Progenitor cell of endocrine pancreas (in vitro differentiated cells): ENCODE measurements at regions not wholly inside any gene's neighbourhood (a gene's known extent, or its start where the extent isn't known, plus 50 kb on each side); places are given as distances from the start of the nearest gene placed in this dataset.

Experiments
- DNase-seq: peaks from one replicate; pipeline ENCODE4 v3.0.0; 2021; ENCODE audit warnings: low spot score; ENCODE audit not compliant: unreplicated experiment
- H3K27ac Mint-ChIP-seq: 2 replicates; pipeline ENCODE4 v1.8.0; 2021; ENCODE audit warnings: mild to moderate bottlenecking, moderate library complexity, mixed read lengths
- H3K27me3 Mint-ChIP-seq: 2 replicates; pipeline ENCODE4 v1.8.0; 2021; ENCODE audit warnings: mixed read lengths
- H3K36me3 Mint-ChIP-seq: 2 replicates; pipeline ENCODE4 v1.8.0; 2022; ENCODE audit warnings: mixed read lengths; ENCODE audit not compliant: insufficient read depth
- H3K4me1 Mint-ChIP-seq: 2 replicates; pipeline ENCODE4 v1.8.0; 2021; ENCODE audit warnings: low read depth, mixed read lengths
- H3K4me3 Mint-ChIP-seq: 2 replicates; pipeline ENCODE4 v1.8.0; 2021; ENCODE audit warnings: low read depth, mild to moderate bottlenecking, moderate library complexity, mixed read lengths
- H3K9me3 Mint-ChIP-seq: 2 replicates; pipeline ENCODE4 v1.8.0; 2021; ENCODE audit warnings: low read depth, mixed read lengths
- TF ChIP-seq, protein P1 (sequence below): fragments of 200-600 bp; sonication (generic); IDR thresholded peaks from one replicate; pipeline ENCODE4 v1.5.0; 2021; ENCODE audit warnings: antibody characterized with exemption, mild to moderate bottlenecking; ENCODE audit not compliant: unreplicated experiment

GRCh38 chr6:3518356-3519190 lies 61.7 kb upstream of the SLC22A23 start:
- Mint-ChIP-seq H3K4me1 (peaks cover 1% of the 10 kb centered on the region), H3K36me3 (no peaks in the 10 kb centered on the region), H3K27ac (no peak overlapping the region), H3K4me3 (no peak overlapping the region), H3K9me3 (no peaks in the 10 kb centered on the region), H3K27me3 (peaks cover 26% of the 10 kb centered on the region)
- no peak for DNase-seq
- TF ChIP-seq, protein P1, sequence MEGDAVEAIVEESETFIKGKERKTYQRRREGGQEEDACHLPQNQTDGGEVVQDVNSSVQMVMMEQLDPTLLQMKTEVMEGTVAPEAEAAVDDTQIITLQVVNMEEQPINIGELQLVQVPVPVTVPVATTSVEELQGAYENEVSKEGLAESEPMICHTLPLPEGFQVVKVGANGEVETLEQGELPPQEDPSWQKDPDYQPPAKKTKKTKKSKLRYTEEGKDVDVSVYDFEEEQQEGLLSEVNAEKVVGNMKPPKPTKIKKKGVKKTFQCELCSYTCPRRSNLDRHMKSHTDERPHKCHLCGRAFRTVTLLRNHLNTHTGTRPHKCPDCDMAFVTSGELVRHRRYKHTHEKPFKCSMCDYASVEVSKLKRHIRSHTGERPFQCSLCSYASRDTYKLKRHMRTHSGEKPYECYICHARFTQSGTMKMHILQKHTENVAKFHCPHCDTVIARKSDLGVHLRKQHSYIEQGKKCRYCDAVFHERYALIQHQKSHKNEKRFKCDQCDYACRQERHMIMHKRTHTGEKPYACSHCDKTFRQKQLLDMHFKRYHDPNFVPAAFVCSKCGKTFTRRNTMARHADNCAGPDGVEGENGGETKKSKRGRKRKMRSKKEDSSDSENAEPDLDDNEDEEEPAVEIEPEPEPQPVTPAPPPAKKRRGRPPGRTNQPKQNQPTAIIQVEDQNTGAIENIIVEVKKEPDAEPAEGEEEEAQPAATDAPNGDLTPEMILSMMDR = no peak

DNA sequence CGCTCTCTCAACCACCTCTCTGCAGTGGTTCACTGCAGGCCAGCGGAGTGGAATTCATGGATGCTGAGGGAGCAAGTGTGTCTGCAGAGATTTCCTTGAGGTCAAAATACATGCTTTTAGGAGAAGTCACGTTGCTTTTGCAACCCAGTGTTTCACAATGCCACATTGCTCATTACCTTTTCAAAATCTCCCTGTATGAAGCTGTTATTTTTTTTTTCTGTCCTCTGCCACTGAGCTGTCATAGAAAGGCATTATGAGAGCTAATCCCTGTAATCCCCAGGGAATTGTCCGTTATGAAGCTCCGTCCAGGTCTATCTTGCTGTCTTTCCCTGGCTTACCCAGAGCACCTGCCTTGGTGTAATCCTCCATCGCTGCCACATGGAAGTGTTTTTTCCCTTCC lies 60.5 kb upstream of the SLC22A23 start:
- no peak overlapping the region for H3K4me3 Mint-ChIP-seq
- no peaks in the 10 kb centered on the region for H3K36me3 Mint-ChIP-seq
- H3K27ac Mint-ChIP-seq = no peak overlapping the region
- no peaks in the 10 kb centered on the region for H3K4me1 Mint-ChIP-seq
- H3K9me3 Mint-ChIP-seq = no peaks in the 10 kb centered on the region
- DNase-seq = no peak
- peaks cover 24% of the 10 kb centered on the region for H3K27me3 Mint-ChIP-seq
- TF ChIP-seq, protein P1 = no peak

GRCh38 chr6:3516092-3516491 lies 59.2 kb upstream of the SLC22A23 start:
- Mint-ChIP-seq H3K36me3 (no peaks in the 10 kb centered on the region), H3K4me3 (no peak overlapping the region), H3K27me3 (peaks cover 24% of the 10 kb centered on the region), H3K4me1 (peaks cover 5% of the 10 kb centered on the region), H3K27ac (no peak overlapping the region), H3K9me3 (no peaks in the 10 kb centered on the region)
- DNase-seq = no peak
- TF ChIP-seq, protein P1 = no peak

DNA sequence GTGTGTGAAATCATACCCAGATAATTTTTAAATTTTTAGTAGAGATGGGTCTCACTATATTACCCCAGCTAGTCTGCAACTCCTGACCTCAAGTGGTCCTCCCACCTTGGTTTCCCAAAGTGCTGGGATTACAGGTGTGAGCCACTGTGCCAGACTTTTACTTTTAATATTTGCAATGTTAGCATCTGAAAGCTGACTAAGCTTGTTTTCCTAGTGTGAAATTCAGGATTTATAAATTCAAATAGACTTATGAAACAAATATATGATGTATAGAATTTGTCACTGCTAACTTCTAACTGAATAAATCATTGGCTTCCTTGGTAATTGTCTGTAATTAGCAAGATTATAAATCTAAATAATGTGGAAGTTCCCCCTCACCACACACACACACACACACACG lies 58.8 kb upstream of the SLC22A23 start:
- TF ChIP-seq, protein P1 = no peak
- DNase-seq = no peak
- H3K27me3 Mint-ChIP-seq = peaks cover 24% of the 10 kb centered on the region
- H3K27ac Mint-ChIP-seq = no peak overlapping the region
- no peaks in the 10 kb centered on the region for H3K9me3 Mint-ChIP-seq
- H3K4me1 Mint-ChIP-seq = peaks cover 6% of the 10 kb centered on the region
- no peaks in the 10 kb centered on the region for H3K36me3 Mint-ChIP-seq
- H3K4me3 Mint-ChIP-seq = no peak overlapping the region

DNA sequence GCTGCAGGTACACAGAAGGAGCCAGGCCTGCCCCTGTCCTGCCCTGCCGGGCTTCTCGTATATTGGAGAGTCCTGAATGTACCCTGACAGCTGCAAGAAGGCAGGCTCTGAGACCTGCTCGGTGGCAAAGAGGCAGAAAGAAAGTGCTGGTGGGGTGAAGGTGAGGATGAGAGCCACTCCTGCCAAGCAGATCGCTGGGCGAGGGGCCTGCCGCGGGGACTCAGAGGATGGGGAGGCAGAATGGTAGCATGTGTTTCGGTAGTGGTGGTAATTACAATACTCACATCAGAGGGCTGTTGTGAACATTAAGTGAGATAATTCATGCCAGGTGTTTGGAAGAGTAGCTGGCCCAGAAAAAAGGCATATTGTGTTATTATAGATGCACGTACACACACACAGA lies 56.6 kb upstream of the SLC22A23 start:
- no peak for DNase-seq
- TF ChIP-seq, protein P1 = no peak
- Mint-ChIP-seq H3K27me3 (peaks cover 15% of the 10 kb centered on the region), H3K27ac (no peak overlapping the region), H3K36me3 (no peaks in the 10 kb centered on the region), H3K4me3 (no peak overlapping the region), H3K9me3 (no peaks in the 10 kb centered on the region), H3K4me1 (peaks cover 6% of the 10 kb centered on the region)
